ENCODE measurements at regions not wholly inside any gene's neighbourhood (a gene's known extent, or its start where the extent isn't known, plus 50 kb on each side); places are given as distances from the start of the nearest gene placed in this dataset.

- no peaks in the 10 kb centered on the region for H3K9me3 ChIP-seq (ENCODE audit: severe bottlenecking)
- no peaks in the 10 kb centered on the region for H3K27me3 ChIP-seq (ENCODE audit: insufficient read depth, poor library complexity, severe bottlenecking)
- H3K4me3 ChIP-seq (ENCODE audit: severe bottlenecking) = no peak overlapping the region
- no peak overlapping the region for H3K27ac ChIP-seq (ENCODE audit: poor library complexity, severe bottlenecking)
- H3K36me3 ChIP-seq (ENCODE audit: low read depth) = no peaks in the 10 kb centered on the region
- no peak for TF ChIP-seq CTCF (IDR thresholded peaks at IDR 0.05; ENCODE audit: poor library complexity, severe bottlenecking)
- DNase-seq (ENCODE audit: low spot score) = no peak
- ATAC-seq (ENCODE audit: low read depth) = no peak
- H3K4me1 ChIP-seq (ENCODE audit: insufficient read depth, poor library complexity, severe bottlenecking) = no peaks in the 10 kb centered on the region
Observed at GRCh38 chr14:27049701-27050100, 451.9 kb upstream of the NOVA1 start.

- Histone ChIP-seq H3K27ac (ENCODE audit: poor library complexity, severe bottlenecking) (no peak overlapping the region), H3K36me3 (ENCODE audit: low read depth) (no peaks in the 10 kb centered on the region), H3K4me3 (ENCODE audit: severe bottlenecking) (no peak overlapping the region), H3K9me3 (ENCODE audit: severe bottlenecking) (no peaks in the 10 kb centered on the region), H3K4me1 (ENCODE audit: insufficient read depth, poor library complexity, severe bottlenecking) (no peaks in the 10 kb centered on the region), H3K27me3 (ENCODE audit: insufficient read depth, poor library complexity, severe bottlenecking) (no peaks in the 10 kb centered on the region)
- ATAC-seq (ENCODE audit: low read depth) (no peak), DNase-seq (ENCODE audit: low spot score) (no peak)
- no peak for TF ChIP-seq CTCF (IDR thresholded peaks at IDR 0.05; ENCODE audit: poor library complexity, severe bottlenecking)
Observed at GRCh38 chr14:27050208-27050607, 452.4 kb upstream of the NOVA1 start.

DNA sequence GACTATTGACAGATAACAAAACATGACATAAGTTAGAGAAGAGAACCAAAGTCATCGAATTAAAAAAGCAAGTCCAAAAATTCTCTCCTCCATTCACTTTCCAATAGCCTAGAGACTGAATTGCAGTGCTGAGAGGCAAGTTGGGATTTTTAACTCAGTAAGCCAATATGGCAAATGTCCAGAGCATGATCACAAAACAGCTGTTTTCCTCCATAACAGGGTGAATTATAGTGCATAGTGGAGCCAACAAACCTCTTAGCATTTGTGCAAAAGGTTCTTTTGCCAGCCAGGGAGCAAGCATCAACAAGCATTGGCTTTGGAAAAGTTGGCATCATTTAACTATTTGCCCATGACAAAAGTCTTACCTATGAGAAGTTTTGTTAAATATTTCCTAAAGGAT lies 458.8 kb upstream of the NOVA1 start:
- no peak for TF ChIP-seq CTCF (IDR thresholded peaks at IDR 0.05; ENCODE audit: poor library complexity, severe bottlenecking)
- no peak overlapping the region for H3K27ac ChIP-seq (ENCODE audit: poor library complexity, severe bottlenecking)
- H3K4me3 ChIP-seq (ENCODE audit: severe bottlenecking) = no peak overlapping the region
- H3K27me3 ChIP-seq (ENCODE audit: insufficient read depth, poor library complexity, severe bottlenecking) = peaks cover 9% of the 10 kb centered on the region
- DNase-seq (ENCODE audit: low spot score) (no peak), ATAC-seq (ENCODE audit: low read depth) (no peak)
- H3K36me3 ChIP-seq (ENCODE audit: low read depth) = no peaks in the 10 kb centered on the region
- H3K9me3 ChIP-seq (ENCODE audit: severe bottlenecking) = no peaks in the 10 kb centered on the region
- no peaks in the 10 kb centered on the region for H3K4me1 ChIP-seq (ENCODE audit: insufficient read depth, poor library complexity, severe bottlenecking)

GRCh38 chr14:27061299-27061698 lies 463.5 kb upstream of the NOVA1 start:
- ATAC-seq (ENCODE audit: low read depth) = no peak
- peaks cover 16% of the 10 kb centered on the region for H3K27me3 ChIP-seq (ENCODE audit: insufficient read depth, poor library complexity, severe bottlenecking)
- H3K36me3 ChIP-seq (ENCODE audit: low read depth) = no peaks in the 10 kb centered on the region
- H3K9me3 ChIP-seq (ENCODE audit: severe bottlenecking) = no peaks in the 10 kb centered on the region
- no peak for DNase-seq (ENCODE audit: low spot score)
- no peak overlapping the region for H3K4me3 ChIP-seq (ENCODE audit: severe bottlenecking)
- H3K27ac ChIP-seq (ENCODE audit: poor library complexity, severe bottlenecking) = no peak overlapping the region
- no peak for TF ChIP-seq CTCF (IDR thresholded peaks at IDR 0.05; ENCODE audit: poor library complexity, severe bottlenecking)
- H3K4me1 ChIP-seq (ENCODE audit: insufficient read depth, poor library complexity, severe bottlenecking) = no peaks in the 10 kb centered on the region

GRCh38 chr14:27063959-27064358 lies 466.1 kb upstream of the NOVA1 start:
- ATAC-seq (ENCODE audit: low read depth) (no peak), DNase-seq (ENCODE audit: low spot score) (no peak)
- Histone ChIP-seq H3K27me3 (ENCODE audit: insufficient read depth, poor library complexity, severe bottlenecking) (peaks cover 18% of the 10 kb centered on the region), H3K4me1 (ENCODE audit: insufficient read depth, poor library complexity, severe bottlenecking) (no peaks in the 10 kb centered on the region), H3K27ac (ENCODE audit: poor library complexity, severe bottlenecking) (no peak overlapping the region), H3K4me3 (ENCODE audit: severe bottlenecking) (no peak overlapping the region), H3K36me3 (ENCODE audit: low read depth) (no peaks in the 10 kb centered on the region), H3K9me3 (ENCODE audit: severe bottlenecking) (no peaks in the 10 kb centered on the region)
- TF ChIP-seq CTCF (IDR thresholded peaks at IDR 0.05; ENCODE audit: poor library complexity, severe bottlenecking) = no peak
